HepG2 (cell line): ENCODE measurements at regions not wholly inside any gene's neighbourhood (a gene's known extent, or its start where the extent isn't known, plus 50 kb on each side); places are given as distances from the start of the nearest gene placed in this dataset.

Experiments used
- PRDM10 ChIP-seq: sonication (generic); formaldehyde crosslinking; IDR thresholded peaks from 2 replicates; pipeline ENCODE4 v1.4.0; 2020; ENCODE audit warnings: low read depth, missing genetic modification reagents
- ZNF788 ChIP-seq: sonication (generic); formaldehyde crosslinking; IDR thresholded peaks from 2 replicates; pipeline ENCODE4 v1.5.0; 2020; ENCODE audit warnings: mild to moderate bottlenecking, missing genetic modification reagents, borderline replicate concordance

- no peak for TF ChIP-seq ZNF788 (CRISPR knock-in tag)
- no peak for TF ChIP-seq PRDM10 (CRISPR knock-in tag)
These were observed 424.9 kb downstream of the ADGRL2 start for GRCh38 chr1:82225421-82226185.
